ENCODE measurements at regions not wholly inside any gene's neighbourhood (a gene's known extent, or its start where the extent isn't known, plus 50 kb on each side); places are given as distances from the start of the nearest gene placed in this dataset.
A peak's percentile ranks its signal among the peaks of the same experiment; 100 is the strongest.

DNA sequence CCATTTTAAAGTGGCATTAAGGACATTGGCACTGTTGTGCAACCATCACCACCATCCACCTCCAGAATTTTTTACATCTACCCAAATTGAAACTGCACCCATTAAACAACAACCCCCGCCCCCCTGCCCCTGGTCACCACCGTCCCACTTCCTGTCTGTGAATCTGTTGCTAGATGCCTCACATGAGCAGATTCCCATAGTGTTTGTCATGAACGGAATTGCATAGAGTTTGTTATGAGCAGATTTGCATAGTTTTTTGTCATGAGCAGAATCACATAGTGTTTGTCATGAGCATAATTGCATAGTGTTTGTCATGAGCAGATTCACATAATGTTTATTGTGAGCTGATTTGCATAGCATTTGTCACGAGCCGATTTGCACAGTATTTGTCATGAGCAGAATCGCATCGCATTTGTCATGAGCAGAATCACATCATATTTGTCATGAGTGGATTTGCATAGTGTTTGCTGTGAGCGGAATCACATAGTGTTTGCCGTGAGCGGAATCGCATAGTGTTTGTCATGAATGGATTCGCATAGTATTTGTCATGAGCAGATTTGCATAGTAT lies 54.0 kb upstream of the GTF3A start:
- no peak for DNase-seq

DNA sequence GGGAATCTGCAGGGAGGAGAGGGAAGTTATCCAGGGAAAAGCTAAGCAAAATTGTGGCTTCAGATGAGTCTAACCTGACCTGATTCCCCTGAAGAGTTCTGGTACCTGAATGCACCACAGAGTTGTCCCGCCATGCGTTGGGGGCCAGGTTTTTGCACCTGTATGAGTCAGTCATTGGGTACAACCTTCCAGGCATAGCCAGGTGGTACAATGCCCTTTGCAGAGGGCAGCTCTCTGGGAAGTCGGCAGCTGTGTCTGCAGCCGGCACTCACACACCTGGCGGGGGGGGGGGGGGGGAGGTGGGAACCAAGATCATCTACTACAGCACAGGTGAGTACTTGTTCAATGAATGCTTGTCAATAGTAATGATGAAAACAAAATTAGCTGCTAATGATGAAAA lies 52.5 kb upstream of the GTF3A start:
- DNase-seq = peak; percentile 60

DNA sequence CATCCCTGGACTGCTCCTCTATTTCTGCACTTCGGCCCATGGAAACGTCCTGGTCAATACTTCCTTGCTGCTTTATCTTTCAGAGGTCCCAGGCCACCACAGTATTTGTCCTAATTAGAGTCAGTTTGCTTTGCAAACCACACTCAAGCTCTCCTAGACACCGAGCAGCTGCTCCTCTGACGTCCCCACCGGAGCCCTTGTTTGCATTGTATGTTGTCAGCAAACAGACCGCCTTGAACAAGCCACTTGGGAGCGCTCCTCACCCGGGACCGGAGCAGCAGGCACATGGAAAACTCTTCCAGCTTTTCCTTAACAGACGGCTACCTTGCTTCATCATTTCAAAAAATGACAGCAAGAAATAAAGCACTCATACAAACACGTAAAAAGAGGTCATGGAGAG lies 51.5 kb upstream of the GTF3A start:
- DNase-seq = peak; percentile 85

DNA sequence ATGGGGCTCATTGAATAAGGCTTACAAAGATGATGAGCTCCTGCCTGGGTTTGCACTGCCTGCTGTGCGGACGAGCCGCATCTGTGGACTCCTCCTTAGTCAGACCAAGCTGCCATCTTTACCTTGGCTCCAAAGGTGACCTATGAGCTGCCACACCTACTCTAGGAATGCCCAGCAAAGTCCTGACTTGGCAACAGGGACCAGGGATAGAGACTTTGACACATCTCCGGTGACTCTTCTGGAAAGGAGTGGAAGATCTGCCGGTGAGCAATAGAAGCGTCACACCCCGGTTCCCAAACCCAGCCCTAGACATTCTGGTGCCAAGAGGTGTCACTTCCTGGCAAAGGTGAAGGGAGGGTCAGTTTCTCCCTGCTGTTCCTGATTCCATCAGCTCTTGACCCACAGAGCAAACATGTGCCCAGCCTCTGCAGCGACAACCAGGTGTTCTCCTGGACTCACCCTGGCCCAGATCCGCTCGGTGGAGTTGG lies 50.2 kb upstream of the GTF3A start:
- DNase-seq = no peak

Measured in NCI-H69 (cell line).